NCI-H510A treated with DMSO at 0.1 percent for 48 hours (cell line): ENCODE measurements at regions not wholly inside any gene's neighbourhood (a gene's known extent, or its start where the extent isn't known, plus 50 kb on each side); places are given as distances from the start of the nearest gene placed in this dataset.
"Not testable (repeated sequence)": the region's sequence is repeated elsewhere in the genome, so short reads cannot be mapped to it uniquely, and the experiment has no call there.

Experiments
- DNase-seq: peaks from one replicate; lab custom pipeline; 2025; lab: John Stamatoyannopoulos, UW

- DNase-seq, result no peak
These were observed 925.3 kb upstream of the CDH10 start for GRCh38 chr5:25570067-25570583.

GRCh38 chr5:25568989-25569625 is 924.3 kb upstream of the CDH10 start:
- DNase-seq, result no peak

- no peak for DNase-seq
These were observed 923.5 kb upstream of the CDH10 start for GRCh38 chr5:25568294-25568693.

GRCh38 chr5:25567881-25568280 is 923.1 kb upstream of the CDH10 start:
- no peak for DNase-seq

GRCh38 chr5:25562656-25563055 is 917.9 kb upstream of the CDH10 start:
- DNase-seq, result no peak

GRCh38 chr5:25554077-25554476 is 909.3 kb upstream of the CDH10 start:
- DNase-seq, result no peak

GRCh38 chr5:25552871-25553481 is 908.2 kb upstream of the CDH10 start:
- DNase-seq, result no peak

- DNase-seq, result no peak
These were observed 906.0 kb upstream of the CDH10 start for GRCh38 chr5:25550793-25551192.

- DNase-seq, result peak; percentile 66
These were observed 900.0 kb upstream of the CDH10 start for GRCh38 chr5:25544652-25545249.

GRCh38 chr5:25540628-25541027 is 895.9 kb upstream of the CDH10 start:
- no peak for DNase-seq

GRCh38 chr5:25539536-25539935 is 894.8 kb upstream of the CDH10 start:
- DNase-seq, result no peak

GRCh38 chr5:25536461-25536860 is 891.7 kb upstream of the CDH10 start:
- not testable (repeated sequence) for DNase-seq

GRCh38 chr5:25516141-25516540 is 871.4 kb upstream of the CDH10 start:
- DNase-seq, result no peak

GRCh38 chr5:25515525-25515924 is 870.7 kb upstream of the CDH10 start:
- no peak for DNase-seq

- DNase-seq, result not testable (repeated sequence)
These were observed 865.9 kb upstream of the CDH10 start for GRCh38 chr5:25510692-25511091.

GRCh38 chr5:25508011-25508410 is 863.2 kb upstream of the CDH10 start:
- not testable (repeated sequence) for DNase-seq

- no peak for DNase-seq
These were observed 855.9 kb upstream of the CDH10 start for GRCh38 chr5:25500635-25501034.

GRCh38 chr5:25489834-25490538 is 845.2 kb upstream of the CDH10 start:
- no peak for DNase-seq

GRCh38 chr5:25488119-25488518 is 843.3 kb upstream of the CDH10 start:
- DNase-seq, result no peak

- DNase-seq, result no peak
These were observed 839.6 kb upstream of the CDH10 start for GRCh38 chr5:25484391-25484790.

- DNase-seq, result no peak
These were observed 836.7 kb upstream of the CDH10 start for GRCh38 chr5:25481463-25481862.

- no peak for DNase-seq
These were observed 814.3 kb upstream of the CDH10 start for GRCh38 chr5:25459082-25459481.

- no peak for DNase-seq
These were observed 813.9 kb upstream of the CDH10 start for GRCh38 chr5:25458628-25459027.
